ENCODE measurements at regions not wholly inside any gene's neighbourhood (a gene's known extent, or its start where the extent isn't known, plus 50 kb on each side); places are given as distances from the start of the nearest gene placed in this dataset.
A peak's percentile ranks its signal among the peaks of the same experiment; 100 is the strongest.

GRCh38 chr5:133754575-133755169 lies 142.3 kb upstream of the FSTL4 start:
- DNase-seq (no peak), ATAC-seq (peak; percentile 69)

GRCh38 chr5:133753856-133754255 lies 141.5 kb upstream of the FSTL4 start:
- DNase-seq, result no peak
- intact Hi-C loops (cut with micrococcal nuclease), result no loop called here
- no peak for ATAC-seq

More at GRCh38 chr5:133754575-133755169, 142.3 kb upstream of the FSTL4 start:
- intact Hi-C loops (cut with micrococcal nuclease), result no loop called here

GRCh38 chr5:133751846-133752245 lies 139.5 kb upstream of the FSTL4 start:
- no peak for DNase-seq
- intact Hi-C loops (cut with micrococcal nuclease), result no loop called here
- ATAC-seq, result no peak

- DNase-seq, result no peak
- intact Hi-C loops (cut with micrococcal nuclease), result no loop called here
- no peak for ATAC-seq
Observed at GRCh38 chr5:133751421-133751820, 139.1 kb upstream of the FSTL4 start.

- intact Hi-C loops (cut with micrococcal nuclease), result no loop called here
- DNase-seq (no peak), ATAC-seq (no peak)
Observed at GRCh38 chr5:133750856-133751255, 138.5 kb upstream of the FSTL4 start.

- DNase-seq, result no peak
- ATAC-seq, result no peak
- intact Hi-C loops (cut with micrococcal nuclease), result no loop called here
Observed at GRCh38 chr5:133750356-133750755, 138.0 kb upstream of the FSTL4 start.

- DNase-seq, result no peak
- intact Hi-C loops (cut with micrococcal nuclease), result no loop called here
- no peak for ATAC-seq
Observed at GRCh38 chr5:133749331-133749985, 137.1 kb upstream of the FSTL4 start.

- no peak for ATAC-seq
- no peak for DNase-seq
- intact Hi-C loops (cut with micrococcal nuclease), result no loop called here
Observed at GRCh38 chr5:133746834-133747233, 134.5 kb upstream of the FSTL4 start.

- DNase-seq (no peak), ATAC-seq (no peak)
- intact Hi-C loops (cut with micrococcal nuclease), result no loop called here
Observed at GRCh38 chr5:133744960-133745308, 132.6 kb upstream of the FSTL4 start.

GRCh38 chr5:133744051-133744959 lies 132.0 kb upstream of the FSTL4 start:
- no peak for DNase-seq
- intact Hi-C loops (cut with micrococcal nuclease), result no loop called here
- ATAC-seq, result no peak

- DNase-seq (no peak), ATAC-seq (no peak)
Observed at GRCh38 chr5:133742431-133742988, 130.2 kb upstream of the FSTL4 start.

GRCh38 chr5:133741818-133742355 lies 129.5 kb upstream of the FSTL4 start:
- ATAC-seq, result no peak
- intact Hi-C loops (cut with micrococcal nuclease), result no loop called here
- DNase-seq, result no peak

More at GRCh38 chr5:133742431-133742988, 130.2 kb upstream of the FSTL4 start:
- intact Hi-C loops (cut with micrococcal nuclease), result no loop called here

GRCh38 chr5:133741396-133741795 lies 129.1 kb upstream of the FSTL4 start:
- DNase-seq, result no peak
- intact Hi-C loops (cut with micrococcal nuclease), result no loop called here
- ATAC-seq, result no peak

GRCh38 chr5:133739181-133739780 lies 126.9 kb upstream of the FSTL4 start:
- intact Hi-C loops (cut with micrococcal nuclease), result no loop called here
- ATAC-seq (no peak), DNase-seq (no peak)

GRCh38 chr5:133738271-133738670 lies 125.9 kb upstream of the FSTL4 start:
- DNase-seq (no peak), ATAC-seq (no peak)
- intact Hi-C loops (cut with micrococcal nuclease), result no loop called here

- intact Hi-C loops (cut with micrococcal nuclease), result no loop called here
- DNase-seq (no peak), ATAC-seq (no peak)
Observed at GRCh38 chr5:133736512-133736911, 124.2 kb upstream of the FSTL4 start.

- intact Hi-C loops (cut with micrococcal nuclease), result no loop called here
- ATAC-seq, result no peak
- DNase-seq, result no peak
Observed at GRCh38 chr5:133735346-133735745, 123.0 kb upstream of the FSTL4 start.

- DNase-seq, result no peak
Observed at GRCh38 chr5:133734916-133735315, 122.6 kb upstream of the FSTL4 start.

GRCh38 chr5:133732536-133732935 lies 120.2 kb upstream of the FSTL4 start:
- intact Hi-C loops (cut with micrococcal nuclease), result no loop called here
- ATAC-seq, result no peak
- DNase-seq, result no peak

More at GRCh38 chr5:133734916-133735315, 122.6 kb upstream of the FSTL4 start:
- no peak for ATAC-seq
- intact Hi-C loops (cut with micrococcal nuclease), result no loop called here

All from left ventricle myocardium superior (tissue), 1 donor.